ENCODE measurements at regions not wholly inside any gene's neighbourhood (a gene's known extent, or its start where the extent isn't known, plus 50 kb on each side); places are given as distances from the start of the nearest gene placed in this dataset.
"Not testable (repeated sequence)": the region's sequence is repeated elsewhere in the genome, so short reads cannot be mapped to it uniquely, and the experiment has no call there.

GRCh38 chr7:52797801-52798200 is 237.6 kb upstream of the POM121L12 start:
- in situ Hi-C loops (cut with HindIII; ENCODE audit: low pct_ligation_motif_present, low pct_unique_long_range_greater_than_20kb, low sequenced_read_pairs), result no loop called here
- no peak for DNase-seq

GRCh38 chr7:52794621-52795020 is 240.8 kb upstream of the POM121L12 start:
- in situ Hi-C loops (cut with HindIII; ENCODE audit: low pct_ligation_motif_present, low pct_unique_long_range_greater_than_20kb, low sequenced_read_pairs), result no loop called here
- no peak for DNase-seq

DNA sequence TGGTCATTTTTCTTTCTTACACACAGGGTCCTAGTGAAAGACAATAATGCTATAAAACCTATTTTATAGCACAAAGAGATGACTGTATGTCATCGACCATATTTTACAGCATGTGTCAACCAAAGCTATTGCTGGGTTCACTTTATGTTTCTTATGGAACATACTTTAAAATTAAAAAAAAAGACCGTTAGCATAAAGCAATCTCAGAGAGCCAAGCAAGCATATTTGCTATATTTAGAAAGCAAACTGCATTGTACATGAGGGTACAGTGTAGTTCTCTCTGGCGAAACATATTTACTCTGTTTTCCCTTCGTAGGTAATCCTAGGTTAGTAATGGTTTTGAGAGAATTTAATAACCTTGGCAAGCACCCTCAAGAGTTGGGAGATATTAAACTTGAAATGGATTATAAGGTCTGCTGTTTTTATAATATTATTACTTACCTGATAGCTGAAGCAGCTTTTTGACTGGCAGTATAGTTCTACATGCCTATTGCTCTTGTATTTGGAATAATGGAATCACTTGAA is 244.2 kb upstream of the POM121L12 start:
- no peak for DNase-seq
- in situ Hi-C loops (cut with HindIII; ENCODE audit: low pct_ligation_motif_present, low pct_unique_long_range_greater_than_20kb, low sequenced_read_pairs), result no loop called here

DNA sequence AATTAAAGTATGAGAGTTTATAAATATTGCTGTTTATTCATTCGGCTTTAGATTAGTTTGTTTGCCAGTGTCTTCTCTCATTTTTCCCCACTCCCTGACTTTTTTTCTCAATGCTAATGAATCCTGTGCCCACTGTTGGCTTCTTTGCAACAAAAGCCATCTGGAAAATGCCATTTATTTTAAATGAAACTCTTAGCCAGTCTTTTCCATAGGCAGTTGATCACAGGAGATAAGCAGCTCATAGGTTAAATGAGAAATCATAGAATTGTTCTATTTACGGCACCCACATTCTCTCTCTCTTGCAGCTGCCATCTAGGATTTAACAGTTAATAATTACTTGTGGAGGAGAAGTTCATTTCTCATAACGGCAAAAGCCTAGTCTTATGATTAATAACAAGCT is 249.3 kb upstream of the POM121L12 start:
- DNase-seq, result no peak
- in situ Hi-C loops (cut with HindIII; ENCODE audit: low pct_ligation_motif_present, low pct_unique_long_range_greater_than_20kb, low sequenced_read_pairs), result no loop called here

- no peak for DNase-seq
- in situ Hi-C loops (cut with HindIII; ENCODE audit: low pct_ligation_motif_present, low pct_unique_long_range_greater_than_20kb, low sequenced_read_pairs), result no loop called here
These were observed 253.1 kb upstream of the POM121L12 start for GRCh38 chr7:52782348-52782747.

GRCh38 chr7:52781250-52781649 is 254.2 kb upstream of the POM121L12 start:
- in situ Hi-C loops (cut with HindIII; ENCODE audit: low pct_ligation_motif_present, low pct_unique_long_range_greater_than_20kb, low sequenced_read_pairs), result no loop called here

GRCh38 chr7:52779004-52779403 is 256.4 kb upstream of the POM121L12 start:
- no peak for DNase-seq
- in situ Hi-C loops (cut with HindIII; ENCODE audit: low pct_ligation_motif_present, low pct_unique_long_range_greater_than_20kb, low sequenced_read_pairs), result no loop called here

More at GRCh38 chr7:52781250-52781649, 254.2 kb upstream of the POM121L12 start:
- no peak for DNase-seq

GRCh38 chr7:52777051-52777822 is 258.2 kb upstream of the POM121L12 start:
- DNase-seq, result no peak
- in situ Hi-C loops (cut with HindIII; ENCODE audit: low pct_ligation_motif_present, low pct_unique_long_range_greater_than_20kb, low sequenced_read_pairs), result no loop called here

DNA sequence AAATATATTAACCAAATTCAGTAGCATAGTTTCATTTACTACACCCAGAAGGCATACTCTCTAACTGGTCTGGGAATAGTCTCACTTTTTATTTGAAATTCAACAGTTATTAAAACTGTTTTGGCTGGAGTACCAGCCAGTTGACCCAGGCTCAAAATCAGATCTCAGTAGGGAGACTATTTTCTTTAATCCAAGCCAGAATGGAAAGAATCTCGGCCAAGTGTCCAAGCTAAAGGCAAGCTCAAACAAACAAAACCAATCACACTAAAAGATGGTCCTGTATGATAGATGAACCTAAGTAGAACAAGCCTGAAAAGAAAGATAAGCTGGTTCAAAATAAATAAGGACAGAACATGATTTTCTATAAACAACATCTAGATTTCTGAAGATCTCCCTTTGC is 259.6 kb upstream of the POM121L12 start:
- in situ Hi-C loops (cut with HindIII; ENCODE audit: low pct_ligation_motif_present, low pct_unique_long_range_greater_than_20kb, low sequenced_read_pairs), result no loop called here
- DNase-seq, result no peak

DNA sequence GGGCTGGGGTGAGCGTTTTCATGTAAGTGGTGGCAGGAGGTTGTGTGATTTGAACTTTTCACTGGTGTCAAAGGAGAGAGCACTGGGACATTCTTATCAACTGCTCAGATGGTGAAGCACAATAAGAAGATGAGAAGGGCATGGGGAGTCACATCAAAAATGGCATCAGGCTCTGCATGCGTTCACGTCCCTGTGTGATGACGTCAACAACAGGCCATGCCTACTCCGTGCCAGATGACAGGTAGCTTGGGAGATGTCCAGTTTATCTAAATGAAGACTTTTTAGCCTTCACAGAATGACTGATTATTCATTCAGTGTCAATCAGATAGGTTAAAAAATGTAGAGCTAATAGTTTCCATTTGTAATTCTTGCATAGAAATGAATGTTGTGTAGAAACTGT is 264.3 kb upstream of the POM121L12 start:
- in situ Hi-C loops (cut with HindIII; ENCODE audit: low pct_ligation_motif_present, low pct_unique_long_range_greater_than_20kb, low sequenced_read_pairs), result no loop called here
- DNase-seq, result no peak

- DNase-seq, result no peak
- in situ Hi-C loops (cut with HindIII; ENCODE audit: low pct_ligation_motif_present, low pct_unique_long_range_greater_than_20kb, low sequenced_read_pairs), result no loop called here
These were observed 270.8 kb upstream of the POM121L12 start for GRCh38 chr7:52764492-52765169.

DNA sequence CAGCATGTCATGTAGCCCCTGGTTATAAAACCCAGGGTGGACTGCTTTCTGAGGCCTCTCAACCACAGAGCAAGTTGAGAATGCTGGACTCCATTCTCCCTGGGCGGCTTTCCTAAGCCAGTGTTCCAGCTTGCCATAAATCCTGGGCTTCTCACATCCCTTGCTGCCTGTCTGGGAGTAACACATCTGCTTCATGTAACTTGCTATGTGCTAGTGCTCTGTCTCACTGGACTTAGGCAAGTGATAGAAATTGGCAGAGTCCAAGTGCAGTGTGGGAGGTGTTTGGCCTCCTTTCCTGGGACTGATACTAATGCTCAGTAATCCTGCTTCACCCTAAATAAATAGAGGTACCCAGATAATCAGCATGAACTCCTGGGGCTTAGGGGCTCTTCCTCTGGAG is 277.1 kb upstream of the POM121L12 start:
- in situ Hi-C loops (cut with HindIII; ENCODE audit: low pct_ligation_motif_present, low pct_unique_long_range_greater_than_20kb, low sequenced_read_pairs), result no loop called here
- no peak for DNase-seq

DNA sequence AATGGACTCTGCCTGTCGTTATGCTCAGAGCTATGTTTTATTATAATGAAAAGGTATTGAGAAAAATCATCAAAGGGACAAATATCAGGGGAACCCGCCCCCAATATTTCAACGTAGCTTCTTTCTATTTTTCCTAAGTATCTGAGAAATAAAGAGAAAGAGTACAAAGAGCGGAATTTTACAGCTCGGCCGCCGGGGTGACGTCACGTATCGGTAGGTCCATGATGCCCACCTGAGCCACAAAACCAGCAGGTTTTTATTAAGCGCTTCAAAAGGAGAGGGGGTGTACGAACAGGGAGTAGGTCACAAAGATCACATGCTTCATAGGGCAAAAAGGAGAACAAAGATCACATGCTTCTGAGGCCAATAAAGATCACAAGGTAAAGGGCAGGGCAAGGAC is 281.6 kb upstream of the POM121L12 start:
- DNase-seq, result no peak
- in situ Hi-C loops (cut with HindIII; ENCODE audit: low pct_ligation_motif_present, low pct_unique_long_range_greater_than_20kb, low sequenced_read_pairs), result no loop called here

DNA sequence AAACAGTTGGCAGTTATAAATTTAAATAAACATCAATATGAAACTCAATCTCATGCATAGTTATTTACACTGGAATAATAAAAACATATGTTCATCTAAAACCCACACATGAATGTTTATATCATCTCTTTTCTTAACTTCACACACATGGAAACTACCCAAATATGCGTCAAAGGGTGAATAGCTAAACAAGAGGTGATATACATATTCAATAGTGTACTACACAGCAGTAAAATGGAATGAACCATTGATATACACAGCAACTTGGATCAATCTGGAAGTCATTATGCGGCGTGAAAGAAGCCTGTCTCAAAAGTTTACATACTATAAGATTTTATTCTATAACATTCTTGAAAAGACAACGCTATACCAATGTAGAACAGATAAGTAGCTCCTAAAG is 282.5 kb upstream of the POM121L12 start:
- in situ Hi-C loops (cut with HindIII; ENCODE audit: low pct_ligation_motif_present, low pct_unique_long_range_greater_than_20kb, low sequenced_read_pairs), result no loop called here
- no peak for DNase-seq

- in situ Hi-C loops (cut with HindIII; ENCODE audit: low pct_ligation_motif_present, low pct_unique_long_range_greater_than_20kb, low sequenced_read_pairs), result no loop called here
- DNase-seq, result no peak
These were observed 285.6 kb upstream of the POM121L12 start for GRCh38 chr7:52749880-52750279.

DNA sequence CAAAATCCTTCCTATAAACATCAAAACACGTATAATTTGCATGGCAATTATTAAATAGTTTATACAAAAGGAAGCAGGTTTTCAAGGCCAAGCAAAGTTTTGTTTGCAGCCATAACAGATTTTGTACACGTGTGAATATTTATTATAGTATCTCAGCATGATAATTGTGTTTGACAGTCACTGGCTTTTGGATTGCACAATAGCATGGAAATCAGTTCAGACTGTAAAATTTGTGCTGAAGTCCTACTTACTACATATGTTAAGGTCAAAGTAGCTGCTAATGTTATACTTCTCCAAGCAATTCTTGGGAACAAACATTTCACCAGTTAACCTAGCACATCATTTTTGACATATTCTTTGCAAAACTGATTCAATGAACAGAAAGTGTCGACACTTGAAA is 287.6 kb upstream of the POM121L12 start:
- no peak for DNase-seq
- in situ Hi-C loops (cut with HindIII; ENCODE audit: low pct_ligation_motif_present, low pct_unique_long_range_greater_than_20kb, low sequenced_read_pairs), result no loop called here

- in situ Hi-C loops (cut with HindIII; ENCODE audit: low pct_ligation_motif_present, low pct_unique_long_range_greater_than_20kb, low sequenced_read_pairs), result no loop called here
- no peak for DNase-seq
These were observed 293.7 kb upstream of the POM121L12 start for GRCh38 chr7:52741670-52742290.

DNA sequence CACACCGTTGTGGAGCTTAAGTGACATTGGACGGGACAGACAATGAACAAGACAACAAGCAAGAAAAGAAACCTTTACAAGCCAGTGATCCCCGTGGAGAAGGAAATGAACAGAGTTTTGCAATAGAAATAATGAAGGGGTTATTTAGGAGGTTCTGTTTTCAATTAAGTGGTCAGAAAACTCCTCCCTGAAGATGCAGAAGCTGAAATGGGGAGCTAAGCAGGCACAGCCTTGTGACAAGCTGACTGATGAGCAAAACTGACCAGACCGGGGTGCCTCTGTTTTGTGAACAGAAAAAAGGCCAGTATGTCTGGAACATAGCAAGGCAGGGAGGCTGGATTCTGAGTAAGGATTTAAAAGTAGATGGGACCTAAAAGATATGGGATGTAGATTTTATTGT is 299.8 kb upstream of the POM121L12 start:
- in situ Hi-C loops (cut with HindIII; ENCODE audit: low pct_ligation_motif_present, low pct_unique_long_range_greater_than_20kb, low sequenced_read_pairs), result no loop called here
- DNase-seq, result no peak

- DNase-seq; in situ Hi-C loops (cut with HindIII; ENCODE audit: low pct_ligation_motif_present, low pct_unique_long_range_greater_than_20kb, low sequenced_read_pairs): not testable (repeated sequence)
These were observed 306.8 kb upstream of the POM121L12 start for GRCh38 chr7:52728683-52729082.

Measured in ACHN (cell line).